Neural cell (in vitro differentiated cells): ENCODE measurements at regions not wholly inside any gene's neighbourhood (a gene's known extent, or its start where the extent isn't known, plus 50 kb on each side); places are given as distances from the start of the nearest gene placed in this dataset.

Experiments
- EP300 ChIP-seq: fragments of 450-650 bp; conservative IDR thresholded peaks from 2 replicates; pipeline ENCODE4 v1.6.1; 2014; ENCODE audit warnings: antibody characterized with exemption, mild to moderate bottlenecking, moderate library complexity; ENCODE audit not compliant: poor library complexity, severe bottlenecking
- EZH2 ChIP-seq: fragments of 200-600, 300-800 bp; shearing (Covaris generic), sonication (generic); IDR thresholded peaks from 2 replicates; pipeline ENCODE4 v1.6.1; 2014; ENCODE audit warnings: antibody characterized with exemption, low read length, borderline replicate concordance, mild to moderate bottlenecking; ENCODE audit not compliant: insufficient read depth, poor library complexity, severe bottlenecking
- MXI1 ChIP-seq: fragments of 450-650 bp; conservative IDR thresholded peaks from 2 replicates; pipeline ENCODE4 v1.6.1; 2014; ENCODE audit warnings: antibody characterized with exemption, mild to moderate bottlenecking; ENCODE audit not compliant: poor library complexity, severe bottlenecking
- POLR2AphosphoS5 ChIP-seq: IDR thresholded peaks from 2 replicates; pipeline ENCODE4 v1.6.1; 2012
- TAF1 ChIP-seq: IDR thresholded peaks from 2 replicates; pipeline ENCODE4 v1.6.1; 2012; ENCODE audit warnings: low read depth
- TF ChIP-seq, protein P1 (sequence below): fragments of 450-650 bp; IDR thresholded peaks from 2 replicates; pipeline ENCODE4 v1.5.1; 2014; ENCODE audit warnings: antibody characterized with exemption, mild to moderate bottlenecking, moderate library complexity; ENCODE audit not compliant: poor library complexity, severe bottlenecking
- TF ChIP-seq, protein P2 (sequence below): IDR thresholded peaks from 2 replicates; pipeline ENCODE4 v1.6.1; 2012; ENCODE audit warnings: borderline replicate concordance

- no peak for TF ChIP-seq EP300
- TF ChIP-seq, protein P1, sequence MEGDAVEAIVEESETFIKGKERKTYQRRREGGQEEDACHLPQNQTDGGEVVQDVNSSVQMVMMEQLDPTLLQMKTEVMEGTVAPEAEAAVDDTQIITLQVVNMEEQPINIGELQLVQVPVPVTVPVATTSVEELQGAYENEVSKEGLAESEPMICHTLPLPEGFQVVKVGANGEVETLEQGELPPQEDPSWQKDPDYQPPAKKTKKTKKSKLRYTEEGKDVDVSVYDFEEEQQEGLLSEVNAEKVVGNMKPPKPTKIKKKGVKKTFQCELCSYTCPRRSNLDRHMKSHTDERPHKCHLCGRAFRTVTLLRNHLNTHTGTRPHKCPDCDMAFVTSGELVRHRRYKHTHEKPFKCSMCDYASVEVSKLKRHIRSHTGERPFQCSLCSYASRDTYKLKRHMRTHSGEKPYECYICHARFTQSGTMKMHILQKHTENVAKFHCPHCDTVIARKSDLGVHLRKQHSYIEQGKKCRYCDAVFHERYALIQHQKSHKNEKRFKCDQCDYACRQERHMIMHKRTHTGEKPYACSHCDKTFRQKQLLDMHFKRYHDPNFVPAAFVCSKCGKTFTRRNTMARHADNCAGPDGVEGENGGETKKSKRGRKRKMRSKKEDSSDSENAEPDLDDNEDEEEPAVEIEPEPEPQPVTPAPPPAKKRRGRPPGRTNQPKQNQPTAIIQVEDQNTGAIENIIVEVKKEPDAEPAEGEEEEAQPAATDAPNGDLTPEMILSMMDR, result no peak
- TF ChIP-seq, protein P2, sequence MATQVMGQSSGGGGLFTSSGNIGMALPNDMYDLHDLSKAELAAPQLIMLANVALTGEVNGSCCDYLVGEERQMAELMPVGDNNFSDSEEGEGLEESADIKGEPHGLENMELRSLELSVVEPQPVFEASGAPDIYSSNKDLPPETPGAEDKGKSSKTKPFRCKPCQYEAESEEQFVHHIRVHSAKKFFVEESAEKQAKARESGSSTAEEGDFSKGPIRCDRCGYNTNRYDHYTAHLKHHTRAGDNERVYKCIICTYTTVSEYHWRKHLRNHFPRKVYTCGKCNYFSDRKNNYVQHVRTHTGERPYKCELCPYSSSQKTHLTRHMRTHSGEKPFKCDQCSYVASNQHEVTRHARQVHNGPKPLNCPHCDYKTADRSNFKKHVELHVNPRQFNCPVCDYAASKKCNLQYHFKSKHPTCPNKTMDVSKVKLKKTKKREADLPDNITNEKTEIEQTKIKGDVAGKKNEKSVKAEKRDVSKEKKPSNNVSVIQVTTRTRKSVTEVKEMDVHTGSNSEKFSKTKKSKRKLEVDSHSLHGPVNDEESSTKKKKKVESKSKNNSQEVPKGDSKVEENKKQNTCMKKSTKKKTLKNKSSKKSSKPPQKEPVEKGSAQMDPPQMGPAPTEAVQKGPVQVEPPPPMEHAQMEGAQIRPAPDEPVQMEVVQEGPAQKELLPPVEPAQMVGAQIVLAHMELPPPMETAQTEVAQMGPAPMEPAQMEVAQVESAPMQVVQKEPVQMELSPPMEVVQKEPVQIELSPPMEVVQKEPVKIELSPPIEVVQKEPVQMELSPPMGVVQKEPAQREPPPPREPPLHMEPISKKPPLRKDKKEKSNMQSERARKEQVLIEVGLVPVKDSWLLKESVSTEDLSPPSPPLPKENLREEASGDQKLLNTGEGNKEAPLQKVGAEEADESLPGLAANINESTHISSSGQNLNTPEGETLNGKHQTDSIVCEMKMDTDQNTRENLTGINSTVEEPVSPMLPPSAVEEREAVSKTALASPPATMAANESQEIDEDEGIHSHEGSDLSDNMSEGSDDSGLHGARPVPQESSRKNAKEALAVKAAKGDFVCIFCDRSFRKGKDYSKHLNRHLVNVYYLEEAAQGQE, result no peak
- no peak for TF ChIP-seq MXI1
- no peak for TF ChIP-seq EZH2
- TF ChIP-seq TAF1, result no peak
- TF ChIP-seq POLR2AphosphoS5, result no peak
Observed at GRCh38 chr18:51643483-51643882, 446.0 kb upstream of the MEX3C start.
